ENCODE measurements at regions not wholly inside any gene's neighbourhood (a gene's known extent, or its start where the extent isn't known, plus 50 kb on each side); places are given as distances from the start of the nearest gene placed in this dataset.
A peak's percentile ranks its signal among the peaks of the same experiment; 100 is the strongest.
"Not testable (repeated sequence)": the region's sequence is repeated elsewhere in the genome, so short reads cannot be mapped to it uniquely, and the experiment has no call there.

- DNase-seq = no peak
Observed at GRCh38 chr7:94706996-94707740, 51.2 kb upstream of the SGCE start.

- DNase-seq = no peak
Observed at GRCh38 chr7:94710256-94710655, 54.3 kb upstream of the SGCE start.

- DNase-seq = not testable (repeated sequence)
Observed at GRCh38 chr7:94722360-94722759, 66.4 kb upstream of the SGCE start.

GRCh38 chr7:94728893-94729292, 73.0 kb upstream of the SGCE start:
- not testable (repeated sequence) for DNase-seq

- no peak for DNase-seq
Observed at GRCh38 chr7:94738071-94738470, 82.1 kb upstream of the SGCE start.

- DNase-seq = no peak
Observed at GRCh38 chr7:94739180-94739579, 83.2 kb upstream of the SGCE start.

GRCh38 chr7:94740509-94740908, 84.6 kb upstream of the SGCE start:
- no peak for DNase-seq

GRCh38 chr7:94741179-94741578, 85.2 kb upstream of the SGCE start:
- DNase-seq = peak; percentile 7

- no peak for DNase-seq
Observed at GRCh38 chr7:94748376-94748775, 92.4 kb upstream of the SGCE start.

- DNase-seq = no peak
Observed at GRCh38 chr7:94760446-94761100, 104.6 kb upstream of the SGCE start.

- DNase-seq = no peak
Observed at GRCh38 chr7:94761451-94761850, 105.5 kb upstream of the SGCE start.

GRCh38 chr7:94763268-94763667, 107.3 kb upstream of the SGCE start:
- DNase-seq = no peak

GRCh38 chr7:94769724-94770123, 113.8 kb upstream of the SGCE start:
- no peak for DNase-seq

GRCh38 chr7:94778711-94779459, 123.0 kb upstream of the SGCE start:
- no peak for DNase-seq

- DNase-seq = no peak
Observed at GRCh38 chr7:94779861-94780260, 123.9 kb upstream of the SGCE start.

GRCh38 chr7:94781236-94781635, 125.3 kb upstream of the SGCE start:
- no peak for DNase-seq

- no peak for DNase-seq
Observed at GRCh38 chr7:94782777-94783176, 124.6 kb upstream of the PPP1R9A start.

GRCh38 chr7:94787285-94787684, 120.1 kb upstream of the PPP1R9A start:
- DNase-seq = no peak

GRCh38 chr7:94788378-94788777, 119.0 kb upstream of the PPP1R9A start:
- DNase-seq = not testable (repeated sequence)

- no peak for DNase-seq
Observed at GRCh38 chr7:94792241-94792640, 115.2 kb upstream of the PPP1R9A start.

- not testable (repeated sequence) for DNase-seq
Observed at GRCh38 chr7:94797404-94797803, 110.0 kb upstream of the PPP1R9A start.

GRCh38 chr7:94803821-94804220, 103.6 kb upstream of the PPP1R9A start:
- no peak for DNase-seq

- DNase-seq = not testable (repeated sequence)
Observed at GRCh38 chr7:94808673-94809072, 98.7 kb upstream of the PPP1R9A start.

- DNase-seq = no peak
Observed at GRCh38 chr7:94810496-94810895, 96.9 kb upstream of the PPP1R9A start.
